Prostate gland (tissue), 2 donors: ENCODE measurements at regions not wholly inside any gene's neighbourhood (a gene's known extent, or its start where the extent isn't known, plus 50 kb on each side); places are given as distances from the start of the nearest gene placed in this dataset.

Source experiments
- POLR2A ChIP-seq: fragments of 450-650 bp; IDR thresholded peaks from one replicate; pipeline ENCODE4 v1.6.1; 2016; ENCODE audit warnings: antibody characterized with exemption, mild to moderate bottlenecking
- POLR2AphosphoS5 ChIP-seq: sonication (generic); formaldehyde crosslinking; IDR thresholded peaks from one replicate; pipeline ENCODE4 v1.6.1; 2017; ENCODE audit warnings: antibody characterized with exemption
- TF ChIP-seq, protein P1 (sequence below), 4 experiments: fragments of 200-600 bp in 2 of 4; fragments of 450-650 bp in 2 of 4; sonication (generic) in 2 of 4; IDR thresholded peaks; 1 replicate in 3 of 4; 2 replicates in 1 of 4; pipeline ENCODE4 v1.5.1; 2016 to 2019; ENCODE audit warnings: antibody characterized with exemption in 4 of 4, mild to moderate bottlenecking in 2 of 4, moderate library complexity in 2 of 4

DNA sequence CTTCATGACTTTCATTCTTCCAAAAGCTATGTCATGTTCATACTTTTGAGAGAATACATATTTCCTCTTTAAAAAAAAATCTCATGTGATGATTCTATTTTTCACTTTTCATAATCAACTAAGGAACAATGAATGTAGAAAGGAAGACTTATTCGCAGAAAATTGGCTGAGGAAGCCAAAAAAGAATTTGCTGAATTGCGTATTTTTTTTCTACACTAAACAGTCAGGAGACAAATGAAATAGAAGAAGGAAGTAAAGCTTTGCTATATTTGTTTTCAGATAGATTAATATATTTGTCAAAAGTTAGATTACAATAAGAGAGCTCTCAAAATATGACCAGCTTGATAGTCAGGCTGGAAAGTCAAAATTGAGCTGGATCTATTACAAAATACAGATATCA is 504.2 kb downstream of the ANXA1 start:
- TF ChIP-seq POLR2A (no peak), POLR2AphosphoS5 (no peak)
- TF ChIP-seq, protein P1, sequence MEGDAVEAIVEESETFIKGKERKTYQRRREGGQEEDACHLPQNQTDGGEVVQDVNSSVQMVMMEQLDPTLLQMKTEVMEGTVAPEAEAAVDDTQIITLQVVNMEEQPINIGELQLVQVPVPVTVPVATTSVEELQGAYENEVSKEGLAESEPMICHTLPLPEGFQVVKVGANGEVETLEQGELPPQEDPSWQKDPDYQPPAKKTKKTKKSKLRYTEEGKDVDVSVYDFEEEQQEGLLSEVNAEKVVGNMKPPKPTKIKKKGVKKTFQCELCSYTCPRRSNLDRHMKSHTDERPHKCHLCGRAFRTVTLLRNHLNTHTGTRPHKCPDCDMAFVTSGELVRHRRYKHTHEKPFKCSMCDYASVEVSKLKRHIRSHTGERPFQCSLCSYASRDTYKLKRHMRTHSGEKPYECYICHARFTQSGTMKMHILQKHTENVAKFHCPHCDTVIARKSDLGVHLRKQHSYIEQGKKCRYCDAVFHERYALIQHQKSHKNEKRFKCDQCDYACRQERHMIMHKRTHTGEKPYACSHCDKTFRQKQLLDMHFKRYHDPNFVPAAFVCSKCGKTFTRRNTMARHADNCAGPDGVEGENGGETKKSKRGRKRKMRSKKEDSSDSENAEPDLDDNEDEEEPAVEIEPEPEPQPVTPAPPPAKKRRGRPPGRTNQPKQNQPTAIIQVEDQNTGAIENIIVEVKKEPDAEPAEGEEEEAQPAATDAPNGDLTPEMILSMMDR (IDR thresholded peaks at IDR 0.05), result no peak
